NCI-H69 (cell line): ENCODE measurements at regions not wholly inside any gene's neighbourhood (a gene's known extent, or its start where the extent isn't known, plus 50 kb on each side); places are given as distances from the start of the nearest gene placed in this dataset.
"Not testable (repeated sequence)": the region's sequence is repeated elsewhere in the genome, so short reads cannot be mapped to it uniquely, and the experiment has no call there.

Experiments
- DNase-seq: peaks from one replicate; lab custom pipeline; 2025; lab: John Stamatoyannopoulos, UW

- DNase-seq: no peak
Observed at GRCh38 chr6:130715058-130715457, 112.1 kb upstream of the SMLR1 start.

- no peak for DNase-seq
Observed at GRCh38 chr6:130716466-130716865, 110.7 kb upstream of the SMLR1 start.

GRCh38 chr6:130717657-130718056, 109.5 kb upstream of the SMLR1 start:
- DNase-seq: no peak

- DNase-seq: no peak
Observed at GRCh38 chr6:130720076-130720715, 107.0 kb upstream of the SMLR1 start.

GRCh38 chr6:130724089-130724488, 103.1 kb upstream of the SMLR1 start:
- no peak for DNase-seq

GRCh38 chr6:130725551-130725950, 101.7 kb upstream of the SMLR1 start:
- DNase-seq: no peak

GRCh38 chr6:130728064-130728463, 99.1 kb upstream of the SMLR1 start:
- DNase-seq: not testable (repeated sequence)

GRCh38 chr6:130730600-130730999, 96.6 kb upstream of the SMLR1 start:
- DNase-seq: no peak

- DNase-seq: no peak
Observed at GRCh38 chr6:130734161-130734560, 93.0 kb upstream of the SMLR1 start.

GRCh38 chr6:130740308-130740707, 86.9 kb upstream of the SMLR1 start:
- DNase-seq: no peak

- no peak for DNase-seq
Observed at GRCh38 chr6:130742131-130742681, 85.0 kb upstream of the SMLR1 start.

GRCh38 chr6:130743175-130743574, 84.0 kb upstream of the SMLR1 start:
- DNase-seq: no peak

GRCh38 chr6:130744576-130745366, 82.4 kb upstream of the SMLR1 start:
- DNase-seq: no peak

- DNase-seq: no peak
Observed at GRCh38 chr6:130748041-130748440, 79.2 kb upstream of the SMLR1 start.

GRCh38 chr6:130749402-130749801, 77.8 kb upstream of the SMLR1 start:
- no peak for DNase-seq

GRCh38 chr6:130752267-130752666, 74.9 kb upstream of the SMLR1 start:
- DNase-seq: no peak

GRCh38 chr6:130754786-130755367, 72.3 kb upstream of the SMLR1 start:
- no peak for DNase-seq

GRCh38 chr6:130755368-130756034, 71.7 kb upstream of the SMLR1 start:
- DNase-seq: no peak

- no peak for DNase-seq
Observed at GRCh38 chr6:130756824-130757223, 70.4 kb upstream of the SMLR1 start.

GRCh38 chr6:130758813-130759212, 68.4 kb upstream of the SMLR1 start:
- no peak for DNase-seq

GRCh38 chr6:130760006-130760405, 67.2 kb upstream of the SMLR1 start:
- DNase-seq: peak; percentile 21

GRCh38 chr6:130761286-130761685, 65.9 kb upstream of the SMLR1 start:
- DNase-seq: no peak
